GM20000 (cell line): ENCODE measurements at regions not wholly inside any gene's neighbourhood (a gene's known extent, or its start where the extent isn't known, plus 50 kb on each side); places are given as distances from the start of the nearest gene placed in this dataset.

Experiments used
- DNase-seq: peaks from one replicate; pipeline ENCODE4 v3.0.0; 2012; ENCODE audit warnings: low spot score
- CTCF ChIP-seq: IDR thresholded peaks from 2 replicates; pipeline ENCODE4 v1.5.1; 2012; ENCODE audit warnings: mild to moderate bottlenecking, control low read depth; ENCODE audit errors: extremely low read depth, missing control alignments

- DNase-seq = no peak
- no peak for TF ChIP-seq CTCF
Measured at GRCh38 chr20:57002066-57002570, 264.3 kb downstream of the BMP7 start.

GRCh38 chr20:57003012-57003411, 263.4 kb downstream of the BMP7 start:
- TF ChIP-seq CTCF = no peak
- DNase-seq = no peak

GRCh38 chr20:57004416-57004815, 262.0 kb downstream of the BMP7 start:
- no peak for TF ChIP-seq CTCF
- no peak for DNase-seq

- no peak for TF ChIP-seq CTCF
- no peak for DNase-seq
Measured at GRCh38 chr20:57004951-57005933, 261.2 kb downstream of the BMP7 start.

GRCh38 chr20:57006411-57007170, 259.9 kb downstream of the BMP7 start:
- no peak for TF ChIP-seq CTCF
- DNase-seq = no peak

- TF ChIP-seq CTCF = no peak
- peak; percentile 21 for DNase-seq
Measured at GRCh38 chr20:57007171-57007540, 259.3 kb downstream of the BMP7 start.

GRCh38 chr20:57008217-57008616, 258.2 kb downstream of the BMP7 start:
- DNase-seq = no peak
- no peak for TF ChIP-seq CTCF
